NCI-H1694 (cell line): ENCODE measurements at regions not wholly inside any gene's neighbourhood (a gene's known extent, or its start where the extent isn't known, plus 50 kb on each side); places are given as distances from the start of the nearest gene placed in this dataset.

Experiments
- DNase-seq: peaks from one replicate; lab custom pipeline; 2025; lab: John Stamatoyannopoulos, UW

DNA sequence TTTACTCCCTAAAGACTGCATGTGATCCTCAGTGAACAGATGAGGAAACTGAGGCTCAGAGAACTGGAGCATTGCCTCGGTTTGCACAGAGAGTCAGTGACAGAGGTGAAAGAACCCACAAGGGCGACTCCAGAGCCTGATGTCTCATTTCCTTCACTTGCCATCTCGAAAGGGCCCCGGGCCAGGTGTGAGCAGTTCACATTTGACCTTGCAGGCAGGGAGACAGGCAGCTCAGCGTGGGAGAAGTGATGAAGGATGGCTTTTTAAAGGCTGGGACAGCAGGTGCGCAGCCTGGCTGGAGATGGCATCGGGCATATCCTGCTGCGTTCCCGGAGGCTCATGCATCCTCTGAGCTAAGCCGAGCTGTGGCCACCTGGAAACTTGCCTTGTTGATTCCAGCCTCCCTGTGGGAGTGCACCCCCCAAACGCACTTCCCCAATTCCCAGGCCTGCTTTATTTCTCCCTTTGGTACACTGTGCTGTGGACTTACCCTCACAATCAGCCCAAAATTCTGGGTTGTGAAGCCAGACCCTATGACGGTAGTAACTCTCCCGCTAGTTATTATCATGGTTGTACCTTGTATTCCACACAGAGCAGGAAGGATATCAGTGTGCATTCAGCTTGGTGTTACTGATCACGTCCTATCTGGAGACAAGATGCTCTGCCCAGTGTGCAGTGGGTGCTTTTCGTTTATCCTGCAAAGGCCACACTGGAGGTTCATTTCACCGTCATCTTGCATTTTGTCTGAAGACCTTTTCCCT, 753.2 kb upstream of the EEF2KMT start:
- DNase-seq, result no peak

DNA sequence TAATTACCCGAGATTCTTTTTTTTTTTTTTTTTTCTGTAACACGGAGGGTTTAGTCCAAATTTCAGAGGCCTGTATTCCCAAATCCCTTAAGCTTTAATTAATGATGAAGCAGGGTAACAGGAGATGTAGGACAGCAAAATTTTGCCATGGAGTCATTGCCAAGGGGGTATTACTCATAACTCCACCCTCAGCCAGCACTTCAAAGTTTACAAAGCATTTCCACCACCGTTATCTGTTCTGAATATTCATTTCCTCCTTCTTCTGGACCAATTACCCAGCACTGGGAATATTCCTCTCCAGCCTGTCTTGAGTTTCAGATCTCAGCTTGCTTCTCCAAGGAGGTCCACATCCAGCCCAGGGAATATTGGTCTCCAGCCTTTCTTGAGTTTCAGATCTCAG, 747.5 kb upstream of the EEF2KMT start:
- DNase-seq, result no peak

DNA sequence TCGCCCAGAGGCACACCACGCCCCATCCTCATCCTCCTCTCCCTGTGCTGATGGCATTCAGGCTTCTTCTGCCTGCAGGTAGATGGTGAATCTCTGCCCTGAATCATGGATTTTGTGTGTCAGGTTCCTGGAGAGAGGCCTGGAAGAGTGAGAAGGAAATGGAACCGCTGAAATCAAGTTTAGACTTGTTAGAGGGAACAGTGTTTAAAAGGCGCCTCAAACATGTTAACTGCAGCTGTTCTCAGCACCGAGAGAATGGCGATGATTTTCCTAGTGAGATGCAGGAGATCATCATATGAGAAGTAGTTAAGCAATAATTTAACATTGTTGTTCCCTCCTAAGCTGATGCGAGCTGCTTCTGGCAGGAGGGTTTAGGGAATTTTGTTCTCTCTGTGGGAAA, 744.4 kb upstream of the EEF2KMT start:
- no peak for DNase-seq

DNA sequence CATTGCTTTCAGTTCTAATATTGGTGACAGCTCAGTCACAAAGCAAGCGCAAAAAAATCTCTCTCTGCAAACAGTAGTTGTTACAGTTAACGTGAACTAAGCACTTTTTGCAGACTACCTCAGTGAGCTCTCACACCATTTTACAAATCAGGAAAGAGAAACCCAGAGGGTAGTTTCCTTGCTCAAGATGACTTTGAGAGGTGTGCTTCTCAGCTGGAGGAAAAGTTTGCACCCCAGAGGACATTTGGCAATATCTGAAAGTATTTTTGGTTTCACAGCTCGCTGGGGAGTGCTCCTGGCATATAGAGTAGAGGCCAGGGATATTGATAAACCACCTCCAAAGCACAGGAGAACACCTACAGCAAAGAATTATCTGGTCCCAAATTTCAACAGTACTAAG, 741.1 kb upstream of the EEF2KMT start:
- no peak for DNase-seq

DNA sequence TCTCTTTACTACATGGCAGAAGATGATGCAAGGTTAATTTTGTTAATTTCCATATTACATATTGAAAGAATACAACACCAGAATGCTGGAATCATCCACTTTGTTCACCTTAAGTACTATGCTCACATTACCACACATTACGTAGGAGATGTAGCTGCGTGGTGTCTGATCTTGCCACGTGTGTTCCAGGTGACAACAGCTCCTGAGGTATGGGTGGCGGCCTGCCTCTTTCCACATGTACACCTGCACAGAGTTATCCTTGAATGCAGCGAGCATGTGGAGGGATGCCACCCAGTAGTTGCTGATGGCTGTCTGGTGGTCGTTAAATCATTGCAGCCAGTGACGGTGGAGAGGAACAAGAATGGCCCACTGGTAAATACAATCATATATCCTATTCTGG, 740.5 kb upstream of the EEF2KMT start:
- no peak for DNase-seq

DNA sequence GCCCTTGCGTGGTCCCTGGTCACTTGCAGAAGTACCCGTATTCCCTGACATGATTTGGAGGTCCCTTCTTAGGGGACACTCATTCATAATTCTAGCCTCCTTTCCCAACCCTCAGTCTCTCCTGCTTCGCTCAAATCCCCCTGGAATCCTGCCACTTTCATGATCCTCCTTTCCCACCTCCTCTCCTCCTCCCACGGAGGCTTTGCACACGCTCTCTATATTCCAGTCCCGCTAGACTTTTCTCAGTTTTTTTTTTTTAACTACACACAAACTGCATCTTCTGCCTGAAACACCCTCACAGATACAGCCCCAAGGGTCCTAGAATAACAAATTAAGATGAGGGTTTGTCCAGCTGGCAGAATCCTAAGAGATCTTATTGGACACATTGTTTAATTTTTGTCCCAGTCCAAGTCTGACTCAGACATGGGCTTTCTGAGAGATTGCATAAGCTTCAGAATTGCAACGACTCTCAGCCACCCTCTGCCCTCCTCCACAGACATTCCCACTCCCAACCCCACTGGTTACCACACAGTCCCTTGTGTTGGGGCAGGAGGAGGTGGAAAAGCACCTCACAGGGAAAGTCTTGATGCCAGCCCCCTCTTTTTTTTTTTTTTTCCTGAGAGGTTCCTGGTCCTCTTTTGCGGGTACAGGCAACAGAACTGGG, 739.5 kb upstream of the EEF2KMT start:
- no peak for DNase-seq

DNA sequence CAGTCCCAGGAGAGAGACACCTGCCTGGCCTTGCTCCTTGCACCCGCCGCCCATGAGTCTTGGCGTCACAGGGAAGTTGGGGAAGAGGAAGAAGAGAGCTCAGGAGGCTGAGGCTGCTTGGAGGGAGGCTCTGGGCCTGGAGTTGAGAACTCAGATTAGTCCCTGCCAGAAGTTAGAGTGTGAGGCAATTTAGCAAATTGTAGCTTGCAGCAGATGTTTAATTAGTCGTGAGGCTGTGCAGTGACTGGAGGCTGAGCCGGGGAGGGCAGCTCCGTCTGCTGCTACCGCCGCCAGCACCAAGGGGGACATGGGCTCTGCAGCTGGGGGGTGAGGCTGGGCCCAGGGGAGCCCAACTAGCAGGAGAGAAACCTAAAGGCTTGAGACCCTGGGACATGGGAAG, 738.3 kb upstream of the EEF2KMT start:
- DNase-seq, result no peak

DNA sequence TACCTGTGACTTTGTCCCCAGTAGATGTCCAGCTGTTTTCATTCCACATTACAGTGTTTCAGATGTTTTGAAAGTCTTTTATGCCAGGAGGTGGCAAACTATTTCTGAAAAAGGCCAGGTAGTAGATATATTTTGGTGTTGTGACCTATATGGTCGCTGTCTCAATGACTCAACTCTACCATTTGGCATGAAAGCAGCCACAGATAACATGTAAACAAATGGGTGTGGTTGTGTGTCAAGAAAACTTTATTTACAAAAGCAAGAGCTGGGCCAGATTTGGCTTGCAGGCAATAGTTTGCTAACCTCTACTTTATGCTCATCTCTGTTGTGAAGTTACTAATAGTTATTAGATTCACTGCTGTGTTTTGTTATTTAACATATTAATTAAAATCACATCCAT, 728.7 kb upstream of the EEF2KMT start:
- no peak for DNase-seq

DNA sequence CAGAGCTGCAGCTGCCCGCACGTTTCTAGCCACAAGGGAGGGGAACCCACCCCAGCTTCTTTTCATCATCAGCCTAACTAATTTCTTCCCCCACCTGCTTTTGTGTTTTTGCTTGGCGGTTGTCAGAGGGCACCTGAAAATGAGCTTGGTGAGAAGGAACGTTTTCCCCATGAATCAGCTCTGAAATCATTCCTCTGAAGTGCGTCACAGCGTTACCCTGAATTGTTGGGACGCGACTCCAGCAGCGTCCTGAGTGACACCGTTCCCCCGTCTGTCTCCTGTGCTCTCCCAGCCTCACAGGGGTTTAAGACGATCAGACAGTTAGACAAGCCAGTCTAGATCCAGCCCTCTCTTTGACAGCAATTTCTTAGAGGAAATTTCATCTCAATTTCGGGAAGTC, 722.9 kb upstream of the EEF2KMT start:
- DNase-seq, result no peak

DNA sequence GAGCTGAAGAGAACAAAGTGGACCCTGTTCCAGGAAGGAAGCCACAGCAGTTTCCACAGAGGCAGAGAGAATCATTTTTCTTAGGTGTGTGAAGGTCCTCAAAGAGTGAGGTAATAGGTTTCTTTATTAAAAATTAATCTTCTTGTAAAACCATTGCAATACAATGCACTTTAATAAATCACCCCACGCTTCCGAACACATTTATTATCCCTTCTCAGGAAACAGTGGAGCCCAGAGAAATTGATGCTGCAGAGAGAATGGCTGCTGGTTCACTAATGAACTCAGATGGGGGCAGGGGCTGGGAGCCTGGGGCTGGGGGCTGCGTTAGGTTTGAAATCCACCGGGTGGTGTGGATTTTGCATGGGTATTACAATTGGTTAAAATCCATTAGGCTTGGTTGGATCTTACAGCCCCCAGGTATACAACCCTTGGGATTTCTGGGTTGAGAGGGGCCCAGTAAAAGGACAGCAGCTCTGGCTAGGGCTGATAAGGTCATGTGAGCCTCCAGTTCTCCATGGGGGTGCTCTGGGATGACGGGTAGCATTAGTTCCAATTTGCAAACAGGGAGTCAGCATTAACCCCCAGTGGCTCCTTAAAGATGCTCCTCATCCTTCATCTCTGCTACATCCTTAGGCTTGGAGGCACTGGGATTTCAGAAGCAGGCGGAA, 718.1 kb upstream of the EEF2KMT start:
- DNase-seq, result no peak

DNA sequence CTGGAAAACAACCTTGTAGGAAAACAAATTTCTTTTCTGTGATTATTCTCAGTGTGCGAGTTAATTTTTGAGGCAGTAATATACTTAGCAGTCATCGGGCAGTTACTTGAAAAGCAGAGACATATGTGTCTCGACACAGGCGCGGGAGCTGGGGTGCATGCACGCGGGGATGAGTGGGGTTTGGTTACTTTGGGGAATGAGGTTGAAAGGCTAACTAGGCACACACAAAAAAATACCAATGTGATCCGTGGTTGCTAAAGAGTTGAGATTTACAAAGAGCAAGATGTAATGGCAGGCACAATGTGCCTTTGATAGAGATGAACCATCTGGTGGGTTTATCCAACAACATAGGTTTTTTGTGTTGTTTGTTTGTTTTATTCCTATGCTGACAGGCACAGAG, 703.8 kb upstream of the EEF2KMT start:
- DNase-seq, result no peak

DNA sequence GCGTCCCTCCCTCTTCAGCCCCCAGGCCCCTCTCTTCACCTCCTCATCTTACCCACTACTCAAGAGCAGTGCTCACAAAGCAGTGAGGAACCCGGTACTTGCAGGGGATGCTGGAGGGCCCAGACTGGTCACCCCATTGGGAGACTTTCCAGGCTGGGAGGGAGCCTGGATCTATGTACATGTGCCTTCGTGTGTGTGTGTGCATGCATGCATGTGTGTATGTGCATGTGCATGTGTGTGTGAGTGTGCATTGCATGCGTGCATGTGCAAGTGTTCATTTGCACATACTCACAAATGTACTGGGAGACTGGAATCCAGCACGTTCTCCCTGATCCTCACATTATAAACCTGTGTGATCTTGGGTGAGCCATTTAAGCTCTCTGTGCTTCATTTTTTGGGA, 696.0 kb upstream of the EEF2KMT start:
- no peak for DNase-seq

DNA sequence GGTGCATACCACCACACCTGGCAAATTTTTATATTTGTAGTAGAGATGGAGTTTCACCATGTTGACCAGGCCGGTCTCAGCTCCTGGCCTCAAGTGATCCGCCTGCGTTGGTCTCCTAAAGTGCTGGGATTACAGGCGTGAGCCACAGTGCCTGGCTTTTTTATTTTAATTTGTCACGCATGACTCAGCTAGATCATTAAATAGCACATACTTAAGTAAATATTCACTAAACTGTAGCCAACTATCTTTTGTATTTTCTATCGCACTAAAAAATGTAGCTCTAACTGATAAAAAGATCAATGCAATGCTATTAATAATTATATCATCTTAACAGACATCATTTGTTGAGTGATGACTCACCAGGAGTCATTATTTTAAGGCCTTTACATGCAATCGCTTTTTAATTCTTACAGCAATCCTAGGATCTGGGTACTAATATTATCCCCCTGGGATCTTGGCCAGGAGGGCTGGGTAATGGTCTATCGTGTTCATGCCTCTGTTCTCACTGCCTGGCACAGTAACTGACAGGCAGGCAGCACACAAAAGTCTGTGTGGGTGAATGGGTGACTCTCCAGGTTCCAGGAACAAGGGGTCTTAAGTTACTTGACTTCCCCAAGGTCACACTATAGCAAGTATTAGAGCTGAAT, 693.5 kb upstream of the EEF2KMT start:
- DNase-seq, result no peak

DNA sequence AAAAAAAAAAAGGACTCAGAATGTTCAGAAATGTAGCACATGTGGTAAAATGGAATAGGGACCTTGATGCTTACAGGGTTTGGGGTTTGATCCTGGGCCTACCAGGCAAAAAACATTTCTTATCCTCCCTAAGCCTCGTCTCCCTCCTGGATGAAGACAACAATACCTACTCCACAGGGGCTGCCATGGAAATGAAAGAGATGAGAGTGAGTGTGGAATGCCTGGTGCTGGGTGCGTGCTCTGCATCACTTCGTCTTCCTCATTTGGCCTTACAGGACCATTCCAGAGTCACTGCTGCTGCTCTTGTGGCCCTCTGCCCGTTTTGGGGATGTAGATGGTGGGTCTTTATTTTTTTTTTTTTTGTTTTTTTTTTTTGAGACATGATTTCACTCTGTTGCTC, 692.9 kb upstream of the EEF2KMT start:
- no peak for DNase-seq

DNA sequence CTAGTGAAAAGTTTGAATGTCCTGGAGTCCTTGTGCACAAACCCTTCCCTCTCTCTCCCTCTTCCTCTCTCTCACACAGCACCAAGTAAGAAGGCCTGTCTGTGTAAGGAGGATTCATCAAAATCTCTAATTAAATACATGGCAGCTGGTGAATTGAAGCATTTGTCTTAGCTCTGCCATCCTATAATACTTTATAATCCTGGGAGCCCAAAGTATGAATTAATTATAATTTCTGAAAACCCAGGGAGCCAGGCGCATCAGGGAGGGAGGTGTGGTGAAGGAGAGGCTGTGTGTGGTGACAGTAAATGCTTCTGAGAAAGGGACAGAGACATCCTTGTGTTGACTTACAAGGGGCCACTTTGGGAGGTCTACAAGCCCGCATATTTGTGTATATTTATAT, 691.4 kb upstream of the EEF2KMT start:
- DNase-seq, result no peak

DNA sequence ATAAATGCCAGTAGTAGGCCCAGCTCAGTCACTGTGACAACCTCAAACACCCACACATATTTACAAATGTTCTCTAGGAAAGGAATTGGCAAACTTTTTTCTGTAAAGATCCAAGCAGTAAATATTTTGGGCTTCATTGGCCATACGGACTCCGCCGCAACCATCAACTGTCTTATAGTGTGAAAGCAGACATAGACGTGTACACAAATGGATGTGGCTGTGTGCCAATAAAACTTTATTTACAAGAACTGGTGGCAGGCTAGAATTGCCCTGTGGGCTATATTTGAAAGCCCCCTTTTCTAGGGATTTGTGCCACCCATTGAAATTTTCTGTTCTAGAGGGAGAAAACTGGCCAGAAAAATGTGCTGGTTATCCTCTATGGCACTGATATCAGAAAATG, 683.8 kb upstream of the EEF2KMT start:
- DNase-seq, result no peak

DNA sequence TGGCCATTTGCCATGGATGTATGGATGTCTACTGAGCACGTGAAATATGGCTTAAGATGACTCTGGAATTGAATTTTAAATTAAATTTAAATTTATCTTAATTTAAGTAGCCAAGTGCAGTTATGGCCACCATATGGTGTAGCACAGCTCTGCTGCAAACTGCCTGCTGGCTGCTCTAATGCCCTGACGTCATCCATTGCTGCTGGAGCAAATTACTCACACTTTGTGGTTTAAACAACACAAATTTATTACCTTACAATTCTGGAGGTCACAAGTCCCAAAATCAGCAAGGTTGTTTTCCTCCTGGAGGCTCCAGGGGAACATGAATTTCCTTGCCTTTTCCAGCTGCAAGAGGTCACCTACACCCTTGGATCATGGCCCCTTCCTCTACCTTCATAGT, 679.3 kb upstream of the EEF2KMT start:
- no peak for DNase-seq

DNA sequence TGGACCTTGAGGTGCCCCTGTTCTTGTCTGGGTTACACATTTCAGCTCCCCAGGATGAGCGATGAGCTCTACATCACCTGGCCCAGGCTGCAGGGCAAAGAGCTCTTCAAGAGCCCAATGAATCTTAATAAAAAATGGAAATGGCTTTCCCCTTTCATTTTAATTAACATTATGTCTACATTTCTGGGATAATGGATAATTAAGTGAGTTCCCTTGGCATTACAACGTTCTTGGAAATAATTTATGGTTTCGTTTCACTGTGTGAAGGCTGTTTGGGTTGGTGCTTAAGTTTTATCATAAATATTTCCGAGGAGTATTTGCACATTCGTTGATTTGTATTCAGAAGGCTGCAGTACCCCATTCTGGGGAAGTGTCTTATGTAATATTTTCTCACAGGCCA, 678.3 kb upstream of the EEF2KMT start:
- DNase-seq, result no peak

DNA sequence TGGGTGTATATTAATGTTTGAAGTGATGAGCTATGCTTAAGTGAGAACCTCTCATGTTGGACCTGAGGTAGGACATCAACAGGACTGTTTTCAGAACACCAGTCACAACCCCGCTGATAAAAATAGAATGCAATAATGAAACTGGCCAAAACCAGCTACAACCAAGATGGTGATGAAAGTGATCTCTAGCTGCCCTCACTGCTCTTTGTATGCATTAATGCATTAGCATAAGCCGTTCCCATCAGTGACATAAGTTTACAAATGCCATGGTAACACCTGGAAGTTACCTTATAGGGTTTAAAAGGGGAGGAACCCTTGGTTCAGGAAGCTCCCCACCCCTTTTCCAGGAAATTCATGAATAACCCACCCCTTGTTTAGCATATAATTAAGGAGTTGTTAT, 672.5 kb upstream of the EEF2KMT start:
- no peak for DNase-seq

DNA sequence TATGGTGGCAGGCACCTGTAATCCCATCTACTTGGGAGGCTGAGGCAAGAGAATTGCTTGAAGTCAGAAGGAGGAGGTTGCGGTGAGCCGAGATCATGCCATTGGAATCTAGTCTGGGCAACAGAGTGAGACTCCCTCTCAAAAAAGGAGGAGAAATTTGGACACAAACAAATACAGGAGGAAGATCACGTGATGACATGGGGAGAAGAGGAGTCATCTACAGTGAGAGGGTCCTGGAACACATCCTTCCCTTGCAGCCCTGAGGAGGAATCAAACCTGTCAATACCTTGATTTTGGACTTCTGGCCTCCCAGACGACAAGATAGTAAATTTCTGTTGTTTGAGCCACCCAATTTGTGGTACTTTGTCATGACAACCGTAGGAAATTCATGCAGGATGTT, 671.9 kb upstream of the EEF2KMT start:
- no peak for DNase-seq

DNA sequence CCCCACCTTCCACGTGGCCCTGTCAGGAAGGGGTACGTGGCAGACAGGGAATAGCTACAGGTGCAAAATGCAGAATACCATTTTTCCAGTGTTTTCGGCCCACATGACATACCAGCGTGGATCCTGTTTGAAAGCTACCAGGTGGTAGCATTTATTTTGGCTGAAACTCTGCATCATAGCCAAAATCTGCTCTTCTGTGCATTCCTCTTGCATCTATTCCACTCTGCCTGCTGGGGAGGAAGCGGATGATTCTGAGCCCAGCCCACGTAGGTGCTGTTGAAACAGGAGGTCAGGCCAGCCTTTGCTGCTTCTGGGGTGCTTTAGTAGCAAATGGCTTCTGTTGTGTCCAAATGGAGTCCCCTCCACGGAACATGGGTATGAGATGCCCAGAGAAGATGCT, 670.9 kb upstream of the EEF2KMT start:
- no peak for DNase-seq

DNA sequence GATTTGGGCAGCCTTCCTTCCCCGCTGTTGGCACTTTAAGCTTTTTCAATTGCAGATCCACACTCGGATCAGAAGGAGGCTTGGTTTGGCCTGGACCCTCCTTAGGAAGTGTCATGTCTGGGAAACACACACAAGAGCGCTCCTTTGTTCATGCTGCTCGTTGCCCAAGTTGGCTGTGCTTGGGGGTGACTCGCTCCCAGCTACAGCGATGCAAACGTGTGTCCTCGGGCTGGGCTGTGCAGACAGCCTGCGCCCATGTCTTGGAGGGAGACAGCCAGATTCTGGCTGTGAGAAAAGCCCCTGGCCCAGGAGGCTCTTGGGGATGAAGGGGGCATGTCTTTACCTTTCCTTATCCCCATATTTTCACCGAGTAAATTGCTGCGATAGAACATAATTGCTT, 665.6 kb upstream of the EEF2KMT start:
- no peak for DNase-seq

DNA sequence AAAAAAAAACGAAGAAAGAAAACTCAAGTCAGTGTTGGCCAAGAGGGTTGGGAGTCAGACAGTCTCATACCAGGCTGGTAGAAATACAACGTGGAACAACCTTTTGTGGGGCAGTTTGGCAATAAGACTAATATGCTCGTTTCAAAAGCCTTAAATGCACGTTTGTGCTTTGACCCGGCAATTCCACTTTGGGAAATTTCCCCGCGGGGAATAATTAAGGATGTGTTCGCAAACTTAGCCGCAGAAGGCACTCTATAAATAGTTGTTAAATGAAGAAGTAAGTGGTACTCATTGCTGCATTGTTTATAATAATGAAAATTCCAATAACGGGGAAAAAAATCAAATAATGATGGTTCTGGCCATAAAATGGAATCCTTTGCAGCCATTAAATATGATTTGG, 664.8 kb upstream of the EEF2KMT start:
- no peak for DNase-seq
